WTC11 (cell line): ENCODE measurements at regions not wholly inside any gene's neighbourhood (a gene's known extent, or its start where the extent isn't known, plus 50 kb on each side); places are given as distances from the start of the nearest gene placed in this dataset.

Source experiments
- ATAC-seq: fragments of 200-7000 bp; cut with Tn5 transposase; 2 replicates; pipeline ENCODE4 v1.10.0; 2021; ENCODE audit warnings: mild to moderate bottlenecking, moderate library complexity
- CTCF ChIA-PET: fragments of 300-600 bp; sonication (Branson Sonifier 250); formaldehyde crosslinking; loops from one replicate; lab custom pipeline; 2021; ENCODE audit warnings: antibody characterized with exemption; lab: Charles Lee
- POLR2A ChIA-PET: fragments of 350-600 bp; sonication (Branson Sonifier 250); formaldehyde crosslinking; loops from one replicate; lab custom pipeline; 2021; ENCODE audit warnings: antibody characterized with exemption; lab: Charles Lee
- DNase-seq: peaks from one replicate; pipeline ENCODE4 v3.0.0; 2021; ENCODE audit warnings: low spot score
- H3K27ac Mint-ChIP-seq: 2 replicates; pipeline ENCODE4 v1.8.0; 2021; ENCODE audit warnings: mixed read lengths
- H3K27me3 Mint-ChIP-seq: 2 replicates; pipeline ENCODE4 v1.8.0; 2021; ENCODE audit warnings: low read depth, mild to moderate bottlenecking, moderate library complexity, mixed read lengths
- H3K36me3 Mint-ChIP-seq: 2 replicates; pipeline ENCODE4 v1.8.0; 2021; ENCODE audit warnings: mixed read lengths
- H3K4me1 Mint-ChIP-seq: 2 replicates; pipeline ENCODE4 v1.8.0; 2022; ENCODE audit warnings: mixed read lengths
- H3K4me3 Mint-ChIP-seq: 2 replicates; pipeline ENCODE4 v1.8.0; 2021; ENCODE audit warnings: mild to moderate bottlenecking, moderate library complexity, mixed read lengths
- H3K9me3 Mint-ChIP-seq: 2 replicates; pipeline ENCODE4 v1.8.0; 2021; ENCODE audit warnings: mixed read lengths
- CBFB ChIP-seq: sonication (generic); formaldehyde crosslinking; IDR thresholded peaks from 2 replicates; pipeline ENCODE4 v1.8.1; 2022; ENCODE audit warnings: mild to moderate bottlenecking, low read depth, missing genetic modification reagents
- CTCF ChIP-seq: fragments of 200-600 bp; IDR thresholded peaks from 2 replicates; pipeline ENCODE4 v1.8.0; 2022; ENCODE audit warnings: antibody characterized with exemption
- ERG ChIP-seq: fragments of 250-450 bp; sonication (Bioruptor Pico); IDR thresholded peaks from 2 replicates; pipeline ENCODE4 v1.8.0; 2021; ENCODE audit warnings: mild to moderate bottlenecking
- ETV6 ChIP-seq: sonication (generic); formaldehyde crosslinking; IDR thresholded peaks from 2 replicates; pipeline ENCODE4 v1.8.1; 2022; ENCODE audit warnings: mild to moderate bottlenecking, missing genetic modification reagents
- GRHL2 ChIP-seq: fragments of 250-450 bp; sonication (Bioruptor Pico); IDR thresholded peaks from 2 replicates; pipeline ENCODE4 v1.8.0; 2022; ENCODE audit warnings: mild to moderate bottlenecking, moderate library complexity; ENCODE audit not compliant: insufficient replicate concordance, severe bottlenecking
- GTF2I ChIP-seq: fragments of 250-450 bp; sonication (Bioruptor Pico); conservative IDR thresholded peaks from 2 replicates; pipeline ENCODE4 v1.4.0; 2021; ENCODE audit warnings: mild to moderate bottlenecking
- KAT7 ChIP-seq: sonication (generic); formaldehyde crosslinking; IDR thresholded peaks from 2 replicates; pipeline ENCODE4 v1.8.1; 2023; ENCODE audit warnings: missing genetic modification reagents, mild to moderate bottlenecking, borderline replicate concordance
- MYBL2 ChIP-seq: sonication (generic); formaldehyde crosslinking; IDR thresholded peaks from 2 replicates; pipeline ENCODE4 v1.8.1; 2023; ENCODE audit warnings: mild to moderate bottlenecking, moderate library complexity, missing genetic modification reagents
- NFYB ChIP-seq: sonication (generic); formaldehyde crosslinking; conservative IDR thresholded peaks from 2 replicates; pipeline ENCODE4 v1.8.0; 2022; ENCODE audit warnings: low read depth, missing genetic modification reagents
- PRDM15 ChIP-seq: sonication (generic); formaldehyde crosslinking; IDR thresholded peaks from 2 replicates; pipeline ENCODE4 v1.8.0; 2022; ENCODE audit warnings: missing genetic modification reagents
- TEAD4 ChIP-seq: sonication (generic); formaldehyde crosslinking; IDR thresholded peaks from 2 replicates; pipeline ENCODE4 v1.8.0; 2022; ENCODE audit warnings: mild to moderate bottlenecking, missing genetic modification reagents
- USF1 ChIP-seq: sonication (generic); formaldehyde crosslinking; IDR thresholded peaks from 2 replicates; pipeline ENCODE4 v1.8.0; 2022; ENCODE audit warnings: mild to moderate bottlenecking, missing genetic modification reagents
- ZBTB21 ChIP-seq: sonication (generic); formaldehyde crosslinking; IDR thresholded peaks from 2 replicates; pipeline ENCODE4 v1.8.1; 2023; ENCODE audit warnings: mild to moderate bottlenecking, missing genetic modification reagents, borderline replicate concordance
- ZBTB43 ChIP-seq: sonication (generic); formaldehyde crosslinking; IDR thresholded peaks from 2 replicates; pipeline ENCODE4 v1.8.1; 2023; ENCODE audit warnings: mild to moderate bottlenecking, missing genetic modification reagents
- ZNF138 ChIP-seq: sonication (generic); formaldehyde crosslinking; conservative IDR thresholded peaks from 2 replicates; pipeline ENCODE4 v1.8.1; 2022; ENCODE audit warnings: mild to moderate bottlenecking, moderate library complexity, missing genetic modification reagents
- ZNF232 ChIP-seq: sonication (generic); formaldehyde crosslinking; IDR thresholded peaks from 2 replicates; pipeline ENCODE4 v1.8.0; 2022; ENCODE audit warnings: mild to moderate bottlenecking, missing genetic modification reagents
- ZNF425 ChIP-seq: fragments of 250-450 bp; sonication (Bioruptor Pico); conservative IDR thresholded peaks from 2 replicates; pipeline ENCODE4 v1.9.0; 2021; ENCODE audit warnings: mild to moderate bottlenecking
- ZNF512 ChIP-seq: sonication (generic); formaldehyde crosslinking; IDR thresholded peaks from 2 replicates; pipeline ENCODE4 v1.8.1; 2022; ENCODE audit warnings: missing genetic modification reagents, borderline replicate concordance

GRCh38 chr6:8875986-8876385, 440.6 kb upstream of the SLC35B3 start:
- TF ChIP-seq ZNF138 (CRISPR knock-in tag) = no peak
- no peak for TF ChIP-seq KAT7
- no peak for TF ChIP-seq MYBL2 (CRISPR knock-in tag)
- no peak for TF ChIP-seq ETV6 (CRISPR knock-in tag)
- TF ChIP-seq ZBTB21 (CRISPR knock-in tag) = no peak
- TF ChIP-seq PRDM15 = no peak
- no peak for TF ChIP-seq NFYB (CRISPR knock-in tag)
- TF ChIP-seq GRHL2 (CRISPR knock-in tag) = no peak
- TF ChIP-seq CBFB (CRISPR knock-in tag) = no peak
- TF ChIP-seq TEAD4 = no peak
- TF ChIP-seq USF1 = no peak
- TF ChIP-seq GTF2I = no peak
- TF ChIP-seq ZBTB43 = no peak
- TF ChIP-seq CTCF = no peak
- no peak for TF ChIP-seq ZNF425
- TF ChIP-seq ERG = no peak
- CTCF ChIA-PET = no interaction called here
- no peak overlapping the region for H3K27ac Mint-ChIP-seq
- ATAC-seq (no peak), DNase-seq (no peak)
- H3K36me3 Mint-ChIP-seq = no peaks in the 10 kb centered on the region
- H3K4me3 Mint-ChIP-seq = no peak overlapping the region
- POLR2A ChIA-PET = no interaction called here
- peaks cover 10% of the 10 kb centered on the region for H3K4me1 Mint-ChIP-seq
- no peaks in the 10 kb centered on the region for H3K9me3 Mint-ChIP-seq
- H3K27me3 Mint-ChIP-seq = no peaks in the 10 kb centered on the region

GRCh38 chr6:8872589-8872988, 437.2 kb upstream of the SLC35B3 start:
- ATAC-seq (no peak), DNase-seq (no peak)
- H3K36me3 Mint-ChIP-seq = no peaks in the 10 kb centered on the region
- TF ChIP-seq ZNF512 (CRISPR knock-in tag) (no peak), ZNF232 (CRISPR knock-in tag) (no peak)
- ChIA-PET CTCF (no interaction called here), POLR2A (no interaction called here)
- peaks cover 10% of the 10 kb centered on the region for H3K4me1 Mint-ChIP-seq
- H3K27ac Mint-ChIP-seq = no peak overlapping the region
- no peak overlapping the region for H3K4me3 Mint-ChIP-seq
- H3K9me3 Mint-ChIP-seq = no peaks in the 10 kb centered on the region
- no peaks in the 10 kb centered on the region for H3K27me3 Mint-ChIP-seq
